ENCODE measurements at regions not wholly inside any gene's neighbourhood (a gene's known extent, or its start where the extent isn't known, plus 50 kb on each side); places are given as distances from the start of the nearest gene placed in this dataset.

DNA sequence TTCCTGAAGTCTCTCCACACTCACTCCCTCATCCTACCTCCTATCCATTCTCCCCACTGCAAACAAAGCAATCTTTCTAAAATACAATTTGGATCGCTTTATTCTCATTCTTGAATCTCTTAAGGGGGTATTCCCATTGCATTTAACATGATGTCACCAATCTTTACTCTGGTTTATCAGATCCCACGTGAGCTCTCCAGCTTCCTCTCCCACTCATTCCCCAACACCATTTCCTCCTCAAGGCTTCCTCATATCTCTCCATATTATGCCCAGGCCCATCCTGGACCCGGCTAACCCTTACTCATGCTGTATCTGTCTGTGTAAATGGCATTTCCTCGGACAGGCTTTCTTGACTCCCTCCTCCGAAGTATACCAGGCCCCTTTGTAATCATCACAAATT, 165.0 kb downstream of the CD47 start:
- no peak for DNase-seq (ENCODE audit: low read depth)
- H3K4me3 ChIP-seq (ENCODE audit: low read depth, low read length) = no peak overlapping the region
- TF ChIP-seq, protein P1, sequence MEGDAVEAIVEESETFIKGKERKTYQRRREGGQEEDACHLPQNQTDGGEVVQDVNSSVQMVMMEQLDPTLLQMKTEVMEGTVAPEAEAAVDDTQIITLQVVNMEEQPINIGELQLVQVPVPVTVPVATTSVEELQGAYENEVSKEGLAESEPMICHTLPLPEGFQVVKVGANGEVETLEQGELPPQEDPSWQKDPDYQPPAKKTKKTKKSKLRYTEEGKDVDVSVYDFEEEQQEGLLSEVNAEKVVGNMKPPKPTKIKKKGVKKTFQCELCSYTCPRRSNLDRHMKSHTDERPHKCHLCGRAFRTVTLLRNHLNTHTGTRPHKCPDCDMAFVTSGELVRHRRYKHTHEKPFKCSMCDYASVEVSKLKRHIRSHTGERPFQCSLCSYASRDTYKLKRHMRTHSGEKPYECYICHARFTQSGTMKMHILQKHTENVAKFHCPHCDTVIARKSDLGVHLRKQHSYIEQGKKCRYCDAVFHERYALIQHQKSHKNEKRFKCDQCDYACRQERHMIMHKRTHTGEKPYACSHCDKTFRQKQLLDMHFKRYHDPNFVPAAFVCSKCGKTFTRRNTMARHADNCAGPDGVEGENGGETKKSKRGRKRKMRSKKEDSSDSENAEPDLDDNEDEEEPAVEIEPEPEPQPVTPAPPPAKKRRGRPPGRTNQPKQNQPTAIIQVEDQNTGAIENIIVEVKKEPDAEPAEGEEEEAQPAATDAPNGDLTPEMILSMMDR (IDR thresholded peaks at IDR 0.05; ENCODE audit: low read depth, low read length, missing control alignments) = no peak
- in situ Hi-C loops (cut with HindIII; ENCODE audit: low sequenced_read_pairs) = no loop called here

DNA sequence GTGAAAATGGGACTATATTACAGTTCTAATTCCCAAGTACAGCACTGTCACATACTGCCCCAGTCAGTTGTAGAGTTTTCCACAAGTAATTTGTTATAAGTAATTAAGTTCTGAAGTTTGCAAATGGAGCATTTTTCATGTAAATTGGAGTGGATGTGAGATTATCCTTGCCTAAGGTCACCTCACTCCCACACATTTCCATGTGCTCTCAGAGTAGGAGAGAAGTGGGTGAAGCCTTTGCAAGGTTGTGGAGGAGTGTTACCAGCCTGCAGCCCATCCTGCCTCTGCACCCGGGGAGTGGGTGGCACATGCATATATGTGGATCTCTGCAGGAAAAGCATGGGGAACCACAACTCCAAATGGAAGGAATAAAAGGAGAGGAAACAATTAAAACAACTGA, 169.8 kb downstream of the CD47 start:
- DNase-seq (ENCODE audit: low read depth) = no peak
- in situ Hi-C loops (cut with HindIII; ENCODE audit: low sequenced_read_pairs) = no loop called here
- TF ChIP-seq, protein P1 (IDR thresholded peaks at IDR 0.05; ENCODE audit: low read depth, low read length, missing control alignments) = no peak
- no peak overlapping the region for H3K4me3 ChIP-seq (ENCODE audit: low read depth, low read length)

DNA sequence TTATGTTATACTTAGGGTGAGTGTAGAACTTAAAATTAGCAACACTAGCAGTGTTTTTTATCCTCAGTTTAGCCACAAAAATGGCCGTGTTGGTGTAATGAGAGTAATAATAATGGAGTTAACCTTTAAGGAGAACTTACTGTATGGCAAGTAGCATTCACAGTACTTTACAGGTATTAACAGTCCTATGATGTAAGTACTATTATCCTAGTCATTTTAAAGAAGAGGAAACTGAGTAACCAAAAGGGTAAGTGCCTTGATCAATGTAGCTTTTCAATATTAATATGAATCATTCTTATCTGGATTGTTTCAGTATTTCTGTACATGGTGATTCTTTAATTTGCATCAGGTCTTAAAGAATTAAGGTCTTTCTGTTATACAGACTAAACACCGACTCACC, 170.3 kb downstream of the CD47 start:
- TF ChIP-seq, protein P1 (IDR thresholded peaks at IDR 0.05; ENCODE audit: low read depth, low read length, missing control alignments) = no peak
- H3K4me3 ChIP-seq (ENCODE audit: low read depth, low read length) = no peak overlapping the region
- no peak for DNase-seq (ENCODE audit: low read depth)
- in situ Hi-C loops (cut with HindIII; ENCODE audit: low sequenced_read_pairs) = no loop called here

DNA sequence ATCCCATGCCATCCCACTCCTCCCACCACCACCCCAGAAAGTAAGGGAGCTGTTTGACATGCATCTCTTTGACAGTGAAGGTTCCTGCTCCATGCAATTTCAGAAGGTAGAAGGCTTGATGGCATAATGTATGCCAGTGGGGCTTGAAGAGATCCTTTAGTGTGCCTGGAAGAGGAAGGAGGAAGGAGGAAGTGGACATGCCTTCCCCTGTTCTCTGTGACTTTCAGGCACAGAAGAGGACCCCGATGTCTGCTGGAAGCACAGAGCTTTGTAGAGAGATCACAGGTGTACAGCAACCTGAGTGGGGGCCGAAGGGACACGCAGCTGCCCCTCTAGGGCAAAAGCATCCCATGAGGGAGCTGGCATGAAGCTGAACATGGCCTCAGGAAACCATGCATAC, 171.6 kb downstream of the CD47 start:
- H3K4me3 ChIP-seq (ENCODE audit: low read depth, low read length) = no peak overlapping the region
- TF ChIP-seq, protein P1 (IDR thresholded peaks at IDR 0.05; ENCODE audit: low read depth, low read length, missing control alignments) = no peak
- in situ Hi-C loops (cut with HindIII; ENCODE audit: low sequenced_read_pairs) = no loop called here
- DNase-seq (ENCODE audit: low read depth) = no peak

DNA sequence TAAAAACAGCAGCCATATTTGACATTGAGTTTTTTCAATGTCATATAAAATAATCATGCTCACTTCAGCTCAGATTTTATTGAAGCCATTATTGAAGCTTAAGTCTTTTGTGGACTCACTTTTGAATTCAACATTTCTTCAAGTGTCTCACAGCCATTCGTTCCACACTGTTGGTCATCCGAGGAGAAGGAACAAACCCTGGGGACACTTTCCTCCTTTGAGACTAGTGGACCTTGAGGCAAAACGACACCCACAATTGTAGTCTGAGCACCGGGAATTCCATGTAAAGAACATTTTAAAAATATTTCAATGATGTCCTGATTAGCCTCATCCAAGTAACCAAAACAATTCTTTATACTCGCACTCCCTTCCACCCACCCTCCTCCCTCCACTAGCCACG, 174.7 kb downstream of the CD47 start:
- in situ Hi-C loops (cut with HindIII; ENCODE audit: low sequenced_read_pairs) = no loop called here
- DNase-seq (ENCODE audit: low read depth) = no peak
- H3K4me3 ChIP-seq (ENCODE audit: low read depth, low read length) = no peak overlapping the region
- TF ChIP-seq, protein P1 (IDR thresholded peaks at IDR 0.05; ENCODE audit: low read depth, low read length, missing control alignments) = no peak

DNA sequence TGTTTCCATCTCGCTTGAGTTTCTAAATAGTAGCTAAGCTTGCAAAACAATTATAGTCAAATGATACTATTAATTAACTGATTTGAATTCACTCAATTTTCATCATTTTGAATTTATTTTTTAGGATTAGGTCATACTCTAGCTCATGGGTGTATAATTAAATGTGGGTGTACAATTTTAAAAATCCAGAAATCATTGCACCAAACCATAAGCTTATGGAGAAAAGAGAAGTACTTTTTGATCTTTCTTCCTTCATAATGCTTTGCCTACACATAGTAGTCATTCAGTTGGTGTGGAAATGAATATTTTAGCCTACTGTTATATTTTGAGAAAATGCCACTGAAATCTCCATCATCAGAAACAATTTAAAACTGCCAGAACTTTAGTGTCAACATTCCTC, 175.1 kb downstream of the CD47 start:
- H3K4me3 ChIP-seq (ENCODE audit: low read depth, low read length) = no peak overlapping the region
- in situ Hi-C loops (cut with HindIII; ENCODE audit: low sequenced_read_pairs) = no loop called here
- DNase-seq (ENCODE audit: low read depth) = no peak
- TF ChIP-seq, protein P1 (IDR thresholded peaks at IDR 0.05; ENCODE audit: low read depth, low read length, missing control alignments) = no peak

DNA sequence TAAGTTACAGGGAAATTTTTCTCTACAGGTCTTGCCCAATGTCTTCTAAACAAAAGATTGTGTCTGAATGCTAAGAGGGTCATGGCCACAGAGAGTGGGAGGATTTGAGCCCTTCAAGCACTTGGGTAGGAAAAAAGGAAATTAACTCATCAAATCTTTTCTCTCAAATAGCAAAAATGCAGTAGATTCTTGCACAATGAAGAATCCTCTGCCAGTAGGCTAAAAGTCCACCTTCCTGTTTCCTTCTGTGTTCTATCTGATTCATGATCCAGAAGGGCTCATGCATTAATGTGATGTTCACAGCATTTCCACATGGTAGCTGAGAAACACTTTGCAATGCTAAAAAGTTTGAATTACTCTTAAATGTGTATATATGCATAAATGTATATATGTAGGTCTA, 177.1 kb downstream of the CD47 start:
- TF ChIP-seq, protein P1 (IDR thresholded peaks at IDR 0.05; ENCODE audit: low read depth, low read length, missing control alignments) = no peak
- in situ Hi-C loops (cut with HindIII; ENCODE audit: low sequenced_read_pairs) = no loop called here
- H3K4me3 ChIP-seq (ENCODE audit: low read depth, low read length) = no peak overlapping the region
- DNase-seq (ENCODE audit: low read depth) = no peak

Measured in astrocyte of the cerebellum (primary cell).